ENCODE measurements at regions not wholly inside any gene's neighbourhood (a gene's known extent, or its start where the extent isn't known, plus 50 kb on each side); places are given as distances from the start of the nearest gene placed in this dataset.

GRCh38 chr10:2038036-2038435, 300.7 kb upstream of the ADARB2 start:
- TF ChIP-seq CTCF (tag by site-specific recombination; IDR thresholded peaks at IDR 0.05) (no peak), ZNF549 (tag by site-specific recombination; IDR thresholded peaks at IDR 0.05) (no peak), ZNF558 (tag by site-specific recombination; IDR thresholded peaks at IDR 0.05) (no peak), ZNF776 (tag by site-specific recombination; IDR thresholded peaks at IDR 0.05; ENCODE audit: borderline replicate concordance) (no peak), ZNF239 (tag by site-specific recombination; IDR thresholded peaks at IDR 0.05) (no peak), ZNF777 (tag by site-specific recombination; IDR thresholded peaks at IDR 0.05; ENCODE audit: borderline replicate concordance) (no peak), ZNF341 (tag by site-specific recombination; IDR thresholded peaks at IDR 0.05; ENCODE audit: low read depth) (no peak)
- TF ChIP-seq, protein P1, sequence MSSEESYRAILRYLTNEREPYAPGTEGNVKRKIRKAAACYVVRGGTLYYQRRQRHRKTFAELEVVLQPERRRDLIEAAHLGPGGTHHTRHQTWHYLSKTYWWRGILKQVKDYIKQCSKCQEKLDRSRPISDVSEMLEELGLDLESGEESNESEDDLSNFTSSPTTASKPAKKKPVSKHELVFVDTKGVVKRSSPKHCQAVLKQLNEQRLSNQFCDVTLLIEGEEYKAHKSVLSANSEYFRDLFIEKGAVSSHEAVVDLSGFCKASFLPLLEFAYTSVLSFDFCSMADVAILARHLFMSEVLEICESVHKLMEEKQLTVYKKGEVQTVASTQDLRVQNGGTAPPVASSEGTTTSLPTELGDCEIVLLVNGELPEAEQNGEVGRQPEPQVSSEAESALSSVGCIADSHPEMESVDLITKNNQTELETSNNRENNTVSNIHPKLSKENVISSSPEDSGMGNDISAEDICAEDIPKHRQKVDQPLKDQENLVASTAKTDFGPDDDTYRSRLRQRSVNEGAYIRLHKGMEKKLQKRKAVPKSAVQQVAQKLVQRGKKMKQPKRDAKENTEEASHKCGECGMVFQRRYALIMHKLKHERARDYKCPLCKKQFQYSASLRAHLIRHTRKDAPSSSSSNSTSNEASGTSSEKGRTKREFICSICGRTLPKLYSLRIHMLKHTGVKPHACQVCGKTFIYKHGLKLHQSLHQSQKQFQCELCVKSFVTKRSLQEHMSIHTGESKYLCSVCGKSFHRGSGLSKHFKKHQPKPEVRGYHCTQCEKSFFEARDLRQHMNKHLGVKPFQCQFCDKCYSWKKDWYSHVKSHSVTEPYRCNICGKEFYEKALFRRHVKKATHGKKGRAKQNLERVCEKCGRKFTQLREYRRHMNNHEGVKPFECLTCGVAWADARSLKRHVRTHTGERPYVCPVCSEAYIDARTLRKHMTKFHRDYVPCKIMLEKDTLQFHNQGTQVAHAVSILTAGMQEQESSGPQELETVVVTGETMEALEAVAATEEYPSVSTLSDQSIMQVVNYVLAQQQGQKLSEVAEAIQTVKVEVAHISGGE (tag by site-specific recombination; conservative IDR thresholded peaks at IDR 0.05; ENCODE audit: low read depth) = no peak
